Peyer's patch (tissue), 4 donors: ENCODE measurements at regions not wholly inside any gene's neighbourhood (a gene's known extent, or its start where the extent isn't known, plus 50 kb on each side); places are given as distances from the start of the nearest gene placed in this dataset.

Source experiments
- POLR2A ChIP-seq, 2 donors: fragments of 450-650 bp; IDR thresholded peaks; one replicate each; pipeline ENCODE4 v1.5.1; 2017; ENCODE audit warnings: antibody characterized with exemption in 2 of 2, mild to moderate bottlenecking in 2 of 2, moderate library complexity in 2 of 2
- TF ChIP-seq, protein P1 (sequence below), 6 experiments: fragments of 450-650 bp in 4 of 6; fragments of 200-600 bp in 2 of 6; sonication (generic) in 1 of 6; IDR thresholded peaks; one replicate each; pipeline ENCODE4 v1.5.1; 2017 to 2019; ENCODE audit warnings: antibody characterized with exemption in 6 of 6, mild to moderate bottlenecking in 3 of 6, moderate library complexity in 1 of 6

GRCh38 chr7:115561335-115562110 is 469.0 kb downstream of the TFEC start:
- TF ChIP-seq, protein P1, sequence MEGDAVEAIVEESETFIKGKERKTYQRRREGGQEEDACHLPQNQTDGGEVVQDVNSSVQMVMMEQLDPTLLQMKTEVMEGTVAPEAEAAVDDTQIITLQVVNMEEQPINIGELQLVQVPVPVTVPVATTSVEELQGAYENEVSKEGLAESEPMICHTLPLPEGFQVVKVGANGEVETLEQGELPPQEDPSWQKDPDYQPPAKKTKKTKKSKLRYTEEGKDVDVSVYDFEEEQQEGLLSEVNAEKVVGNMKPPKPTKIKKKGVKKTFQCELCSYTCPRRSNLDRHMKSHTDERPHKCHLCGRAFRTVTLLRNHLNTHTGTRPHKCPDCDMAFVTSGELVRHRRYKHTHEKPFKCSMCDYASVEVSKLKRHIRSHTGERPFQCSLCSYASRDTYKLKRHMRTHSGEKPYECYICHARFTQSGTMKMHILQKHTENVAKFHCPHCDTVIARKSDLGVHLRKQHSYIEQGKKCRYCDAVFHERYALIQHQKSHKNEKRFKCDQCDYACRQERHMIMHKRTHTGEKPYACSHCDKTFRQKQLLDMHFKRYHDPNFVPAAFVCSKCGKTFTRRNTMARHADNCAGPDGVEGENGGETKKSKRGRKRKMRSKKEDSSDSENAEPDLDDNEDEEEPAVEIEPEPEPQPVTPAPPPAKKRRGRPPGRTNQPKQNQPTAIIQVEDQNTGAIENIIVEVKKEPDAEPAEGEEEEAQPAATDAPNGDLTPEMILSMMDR (IDR thresholded peaks at IDR 0.05): no peak
- no peak for TF ChIP-seq POLR2A (IDR thresholded peaks at IDR 0.05)
